NT2/D1 (cell line): ENCODE measurements at regions not wholly inside any gene's neighbourhood (a gene's known extent, or its start where the extent isn't known, plus 50 kb on each side); places are given as distances from the start of the nearest gene placed in this dataset.

Experiments
- DNase-seq: peaks from one replicate; pipeline ENCODE4 v3.0.0-alpha.2; 2011; ENCODE audit warnings: low read depth, low spot score
- H3K27me3 ChIP-seq: 2 replicates; pipeline ENCODE4 v1.6.0; 2011; ENCODE audit warnings: mild to moderate bottlenecking; ENCODE audit not compliant: insufficient read length, insufficient read depth
- H3K36me3 ChIP-seq: 2 replicates; pipeline ENCODE4 v1.6.1; 2011; ENCODE audit warnings: mild to moderate bottlenecking, low read length, mixed read lengths; ENCODE audit not compliant: insufficient read depth, insufficient read length
- H3K4me1 ChIP-seq: 2 replicates; pipeline ENCODE4 v1.5.1; 2011; ENCODE audit not compliant: insufficient read depth, insufficient read length
- H3K4me3 ChIP-seq: 2 replicates; pipeline ENCODE4 v1.5.1; 2011; ENCODE audit warnings: low read depth; ENCODE audit not compliant: insufficient read length
- H3K9ac ChIP-seq: 2 replicates; pipeline ENCODE4 v1.6.0; 2011; ENCODE audit warnings: low read depth; ENCODE audit not compliant: insufficient read length
- H3K9me3 ChIP-seq: 2 replicates; pipeline ENCODE4 v1.5.1; 2011; ENCODE audit warnings: mild to moderate bottlenecking, low read length; ENCODE audit not compliant: insufficient read depth
- SUZ12 ChIP-seq: IDR thresholded peaks from 2 replicates; pipeline ENCODE4 v1.6.1; 2011; ENCODE audit not compliant: insufficient read length, insufficient read depth; ENCODE audit errors: extremely low read depth
- YY1 ChIP-seq: IDR thresholded peaks from 2 replicates; pipeline ENCODE4 v1.6.1; 2011; ENCODE audit not compliant: insufficient read length, insufficient read depth
- ZNF274 ChIP-seq: IDR thresholded peaks from 2 replicates; pipeline ENCODE4 v1.6.1; 2011; ENCODE audit warnings: mild to moderate bottlenecking, low read depth, low read length

- no peaks in the 10 kb centered on the region; the same call in 1 of the 2 replicates for H3K9me3 ChIP-seq
- no peaks in the 10 kb centered on the region for H3K36me3 ChIP-seq
- TF ChIP-seq ZNF274, result no peak
- no peak for TF ChIP-seq YY1
- TF ChIP-seq SUZ12, result no peak
- no peak overlapping the region for H3K9ac ChIP-seq
- H3K27me3 ChIP-seq, result no peaks in the 10 kb centered on the region
- H3K4me1 ChIP-seq, result no peaks in the 10 kb centered on the region
- no peak for DNase-seq
- no peak overlapping the region for H3K4me3 ChIP-seq
Measured at GRCh38 chr17:77343031-77343800, 202.4 kb downstream of the SEC14L1 start.

GRCh38 chr17:77344038-77344437, 203.3 kb downstream of the SEC14L1 start:
- Histone ChIP-seq H3K4me3 (no peak overlapping the region), H3K9ac (no peak overlapping the region), H3K36me3 (no peaks in the 10 kb centered on the region), H3K27me3 (no peaks in the 10 kb centered on the region), H3K9me3 (no peaks in the 10 kb centered on the region; the same call in 1 of the 2 replicates), H3K4me1 (no peaks in the 10 kb centered on the region)
- DNase-seq, result no peak
- TF ChIP-seq SUZ12 (no peak), ZNF274 (no peak), YY1 (no peak)

- TF ChIP-seq ZNF274, result no peak
- TF ChIP-seq YY1, result no peak
- no peak for TF ChIP-seq SUZ12
- Histone ChIP-seq H3K4me3 (no peak overlapping the region), H3K27me3 (no peaks in the 10 kb centered on the region), H3K4me1 (no peaks in the 10 kb centered on the region), H3K9ac (no peak overlapping the region), H3K36me3 (no peaks in the 10 kb centered on the region), H3K9me3 (no peaks in the 10 kb centered on the region; the same call in 1 of the 2 replicates)
- no peak for DNase-seq
Measured at GRCh38 chr17:77345260-77345910, 204.6 kb downstream of the SEC14L1 start.

- H3K9ac ChIP-seq, result no peak overlapping the region
- no peak overlapping the region for H3K4me3 ChIP-seq
- no peaks in the 10 kb centered on the region for H3K36me3 ChIP-seq
- TF ChIP-seq SUZ12 (no peak), YY1 (no peak)
- DNase-seq, result no peak
- peaks cover 10% of the 10 kb centered on the region for H3K4me1 ChIP-seq
- H3K27me3 ChIP-seq, result no peaks in the 10 kb centered on the region
- no peaks in the 10 kb centered on the region; the same call in 1 of the 2 replicates for H3K9me3 ChIP-seq
Measured at GRCh38 chr17:77346765-77347164, 206.0 kb downstream of the SEC14L1 start.

- TF ChIP-seq SUZ12 (no peak), ZNF274 (no peak), YY1 (no peak)
- Histone ChIP-seq H3K36me3 (no peaks in the 10 kb centered on the region), H3K9ac (no peak overlapping the region), H3K9me3 (no peaks in the 10 kb centered on the region; the same call in 1 of the 2 replicates), H3K4me3 (no peak overlapping the region), H3K27me3 (no peaks in the 10 kb centered on the region), H3K4me1 (peaks cover 10% of the 10 kb centered on the region)
- no peak for DNase-seq
Measured at GRCh38 chr17:77347544-77347943, 206.8 kb downstream of the SEC14L1 start.

GRCh38 chr17:77349976-77350830, 209.4 kb downstream of the SEC14L1 start:
- no peaks in the 10 kb centered on the region for H3K36me3 ChIP-seq
- H3K9me3 ChIP-seq, result no peaks in the 10 kb centered on the region
- H3K4me1 ChIP-seq, result peaks cover 10% of the 10 kb centered on the region
- no peak overlapping the region for H3K9ac ChIP-seq
- DNase-seq, result no peak
- TF ChIP-seq ZNF274, result no peak
- TF ChIP-seq YY1, result no peak
- TF ChIP-seq SUZ12, result no peak
- no peak overlapping the region for H3K4me3 ChIP-seq
- H3K27me3 ChIP-seq, result no peaks in the 10 kb centered on the region
